ENCODE measurements at regions not wholly inside any gene's neighbourhood (a gene's known extent, or its start where the extent isn't known, plus 50 kb on each side); places are given as distances from the start of the nearest gene placed in this dataset.

- no peak for TF ChIP-seq ZFP30 (CRISPR knock-in tag; IDR thresholded peaks at IDR 0.05)
- no peak for TF ChIP-seq ISL1 (CRISPR knock-in tag; IDR thresholded peaks at IDR 0.05)
- TF ChIP-seq POU6F1 (CRISPR knock-in tag; IDR thresholded peaks at IDR 0.05; ENCODE audit: borderline replicate concordance, low read depth): no peak
- no peak for TF ChIP-seq CREB5 (CRISPR knock-in tag; IDR thresholded peaks at IDR 0.05; ENCODE audit: low read depth)
- no peak for TF ChIP-seq ESRRG (CRISPR knock-in tag; IDR thresholded peaks at IDR 0.05)
- no peak for TF ChIP-seq PPARA (CRISPR knock-in tag; IDR thresholded peaks at IDR 0.05; ENCODE audit: borderline replicate concordance)
- no peak for TF ChIP-seq SNAI2 (CRISPR knock-in tag; IDR thresholded peaks at IDR 0.05)
- no peak for TF ChIP-seq RARB (CRISPR knock-in tag; IDR thresholded peaks at IDR 0.05)
- TF ChIP-seq ARNTL (CRISPR knock-in tag; IDR thresholded peaks at IDR 0.05; ENCODE audit: borderline replicate concordance, low read depth): no peak
- TF ChIP-seq BACH2 (CRISPR knock-in tag; IDR thresholded peaks at IDR 0.05; ENCODE audit: borderline replicate concordance): no peak
- no peak for TF ChIP-seq TSHZ2 (CRISPR knock-in tag; IDR thresholded peaks at IDR 0.05)
- no peak; the same call in 2 of the 3 replicates for ATAC-seq
These were observed 862.6 kb downstream of the DIAPH3 start for GRCh38 chr13:59301174-59301567.

GRCh38 chr13:59303433-59303832 lies 860.3 kb downstream of the DIAPH3 start:
- ATAC-seq: peak; percentile 70
- TF ChIP-seq ZNF70 (CRISPR knock-in tag; IDR thresholded peaks at IDR 0.05): no peak
- TF ChIP-seq PATZ1 (CRISPR knock-in tag; IDR thresholded peaks at IDR 0.05; ENCODE audit: borderline replicate concordance): no peak
- no peak for TF ChIP-seq OSR1 (CRISPR knock-in tag; IDR thresholded peaks at IDR 0.05)
- TF ChIP-seq ZNF565 (CRISPR knock-in tag; conservative IDR thresholded peaks at IDR 0.05; ENCODE audit: low read depth): no peak
- no peak for TF ChIP-seq ZFP30 (CRISPR knock-in tag; IDR thresholded peaks at IDR 0.05)
- no peak for TF ChIP-seq TSHZ2 (CRISPR knock-in tag; IDR thresholded peaks at IDR 0.05)
- no peak for TF ChIP-seq BACH2 (CRISPR knock-in tag; IDR thresholded peaks at IDR 0.05; ENCODE audit: borderline replicate concordance)
- TF ChIP-seq SNAI2 (CRISPR knock-in tag; IDR thresholded peaks at IDR 0.05): no peak
- no peak for TF ChIP-seq ISL1 (CRISPR knock-in tag; IDR thresholded peaks at IDR 0.05)
- no peak for TF ChIP-seq CREB5 (CRISPR knock-in tag; IDR thresholded peaks at IDR 0.05; ENCODE audit: low read depth)
- no peak for TF ChIP-seq ZFP3 (CRISPR knock-in tag; IDR thresholded peaks at IDR 0.05)
- no peak for TF ChIP-seq TCF4 (CRISPR knock-in tag; IDR thresholded peaks at IDR 0.05; ENCODE audit: borderline replicate concordance)
- TF ChIP-seq ESRRG (CRISPR knock-in tag; IDR thresholded peaks at IDR 0.05): no peak

GRCh38 chr13:59304596-59304995 lies 859.1 kb downstream of the DIAPH3 start:
- ATAC-seq: no peak
- no peak for TF ChIP-seq ZNF8 (CRISPR knock-in tag; IDR thresholded peaks at IDR 0.05)
- no peak for TF ChIP-seq ISL1 (CRISPR knock-in tag; IDR thresholded peaks at IDR 0.05)
- no peak for TF ChIP-seq ESRRG (CRISPR knock-in tag; IDR thresholded peaks at IDR 0.05)
- no peak for TF ChIP-seq RARB (CRISPR knock-in tag; IDR thresholded peaks at IDR 0.05)
- TF ChIP-seq TCF4 (CRISPR knock-in tag; IDR thresholded peaks at IDR 0.05; ENCODE audit: borderline replicate concordance): no peak
- TF ChIP-seq TSHZ2 (CRISPR knock-in tag; IDR thresholded peaks at IDR 0.05): no peak
- TF ChIP-seq ZNF70 (CRISPR knock-in tag; IDR thresholded peaks at IDR 0.05): no peak
- no peak for TF ChIP-seq CSRNP3 (CRISPR knock-in tag; IDR thresholded peaks at IDR 0.05)
- TF ChIP-seq ZFP3 (CRISPR knock-in tag; IDR thresholded peaks at IDR 0.05): no peak

Measured in SK-N-SH treated with all-trans-retinoic acid at 6 μM for 48 hours (cell line).